B cell (primary cell): ENCODE measurements at regions not wholly inside any gene's neighbourhood (a gene's known extent, or its start where the extent isn't known, plus 50 kb on each side); places are given as distances from the start of the nearest gene placed in this dataset.

ENCODE experiments used
- ATAC-seq: fragments of 200-7000 bp; cut with Tn5 transposase; one replicate; pipeline ENCODE4 v1.10.0; 2021; ENCODE audit warnings: low read depth, mild to moderate bottlenecking, moderate number of reproducible peaks, moderate library complexity
- CTCF ChIA-PET: fragments of 350-600 bp; sonication (Branson Sonifier 250); formaldehyde crosslinking; loops from one replicate; lab custom pipeline; 2021; ENCODE audit warnings: antibody characterized with exemption, inconsistent platforms; lab: Charles Lee
- POLR2A ChIA-PET: fragments of 350-600 bp; sonication (Branson Sonifier 250); formaldehyde crosslinking; loops from one replicate; lab custom pipeline; 2021; ENCODE audit warnings: antibody characterized with exemption; lab: Charles Lee
- DNase-seq: peaks from one replicate; pipeline ENCODE4 v3.0.0; 2013
- H2AFZ ChIP-seq: 2 replicates; pipeline ENCODE4 v1.6.1; 2012; ENCODE audit warnings: mild to moderate bottlenecking, low read depth, low read length; ENCODE audit not compliant: insufficient read depth, poor library complexity, severe bottlenecking
- H3K27ac ChIP-seq, 2 donors: 1 replicate in 1 of 2; 2 replicates in 1 of 2; pipeline ENCODE4 v1.5.1; 2012 to 2013; ENCODE audit warnings: low read length in 2 of 2, mild to moderate bottlenecking in 2 of 2, moderate library complexity in 1 of 2
- H3K27me3 ChIP-seq, 4 experiments: fragments of 200-600 bp in 1 of 4; sonication (generic) in 1 of 4; replicated peaks in 1 of 4; 1 replicate in 2 of 4; 2 replicates in 2 of 4; pipeline versions ENCODE4 v1.6.1 to v1.7.0; 2013 to 2016; ENCODE audit warnings: low read length in 3 of 4, mild to moderate bottlenecking in 2 of 4, mixed read lengths in 1 of 4, moderate library complexity in 1 of 4; ENCODE audit not compliant: insufficient read depth in 4 of 4, control insufficient read depth in 3 of 4; ENCODE audit errors: control extremely low read depth in 1 of 4
- H3K36me3 ChIP-seq, 2 experiments: replicated peaks in 1 of 2; 1 replicate in 1 of 2; 2 replicates in 1 of 2; pipeline versions ENCODE4 v1.6.1 to v1.7.1; 2013; ENCODE audit warnings: low read length in 1 of 2; ENCODE audit not compliant: insufficient read depth in 2 of 2, control insufficient read depth in 1 of 2; ENCODE audit errors: control extremely low read depth in 1 of 2, extremely low read depth in 1 of 2
- H3K4me1 ChIP-seq, 2 donors: fragments of 200-600 bp in 1 of 2; sonication (generic) in 1 of 2; 1 replicate in 1 of 2; 2 replicates in 1 of 2; pipeline versions ENCODE4 v1.5.1 to v1.6.1; 2013 to 2017; ENCODE audit warnings: low read length in 2 of 2; ENCODE audit not compliant: control insufficient read depth in 2 of 2, insufficient read depth in 2 of 2
- H3K4me2 ChIP-seq: replicated peaks from 2 replicates; pipeline ENCODE3; 2012; ENCODE audit warnings: mild to moderate bottlenecking, low read depth, low read length; ENCODE audit not compliant: poor library complexity, severe bottlenecking
- H3K4me3 ChIP-seq, 5 experiments: fragments of 200-600 bp in 1 of 5; sonication (generic) in 1 of 5; 1 replicate in 3 of 5; 2 replicates in 2 of 5; pipeline versions ENCODE4 v1.5.1 to v1.7.0; 2011 to 2016; ENCODE audit warnings: low read length in 4 of 5, mild to moderate bottlenecking in 4 of 5, low read depth in 2 of 5, control low read depth in 1 of 5, moderate library complexity in 1 of 5; ENCODE audit not compliant: insufficient read depth in 1 of 5; ENCODE audit errors: control extremely low read depth in 1 of 5, extremely low read depth in 1 of 5
- H3K79me2 ChIP-seq: fragments of 200-600 bp; sonication (generic); one replicate; pipeline ENCODE4 v1.6.0; 2016; ENCODE audit warnings: low read length; ENCODE audit not compliant: control insufficient read depth, insufficient read depth
- H3K9ac ChIP-seq: fragments of 200-600 bp; sonication (generic); 2 replicates; pipeline ENCODE4 v1.6.1; 2017; ENCODE audit warnings: mild to moderate bottlenecking, low read length, moderate library complexity
- H3K9me3 ChIP-seq, 3 donors: one replicate each; pipeline versions ENCODE4 v1.6.1 to v1.7.1; 2013; ENCODE audit warnings: low read length in 2 of 3; ENCODE audit not compliant: control insufficient read depth in 2 of 3, insufficient read depth in 1 of 3; ENCODE audit errors: control extremely low read depth in 1 of 3
- H4K20me1 ChIP-seq: 2 replicates; pipeline ENCODE4 v1.6.0; 2012; ENCODE audit warnings: mild to moderate bottlenecking, low read length; ENCODE audit not compliant: insufficient read depth, control insufficient read depth, poor library complexity, severe bottlenecking
- H3K27ac Mint-ChIP-seq: one replicate; pipeline ENCODE4 v1.8.0; 2021; ENCODE audit warnings: mixed read lengths
- H3K27me3 Mint-ChIP-seq: one replicate; pipeline ENCODE4 v1.8.0; 2021; ENCODE audit warnings: mixed read lengths
- H3K4me1 Mint-ChIP-seq: one replicate; pipeline ENCODE4 v1.8.0; 2021; ENCODE audit warnings: mixed read lengths
- H3K4me3 Mint-ChIP-seq: one replicate; pipeline ENCODE4 v1.8.0; 2021; ENCODE audit warnings: mixed read lengths
- H3K9me3 Mint-ChIP-seq: one replicate; pipeline ENCODE4 v1.8.0; 2022; ENCODE audit warnings: mixed read lengths; ENCODE audit not compliant: insufficient read depth
- EZH2 ChIP-seq: IDR thresholded peaks from 2 replicates; pipeline ENCODE4 v1.6.1; 2012; ENCODE audit warnings: borderline replicate concordance, low read depth, mild to moderate bottlenecking, moderate library complexity, low read length; ENCODE audit not compliant: insufficient read depth, poor library complexity, severe bottlenecking
- WGBS: methylation state at CpG from one replicate; pipeline ENCODE4 v1.1.5; 2013; ENCODE audit warnings: missing lambda C conversion rate; ENCODE audit not compliant: insufficient coverage; 5-methylcytosine and 5-hydroxymethylcytosine counted together
- intact Hi-C: fragments of 100-400 bp; cut with micrococcal nuclease; formaldehyde crosslinking; loops from one replicate; pipeline ENCODE4 v1.10.0; 2022
- TF ChIP-seq, protein P1 (sequence below): fragments of 200-600 bp; IDR thresholded peaks from one replicate; pipeline ENCODE4 v1.8.0; 2022; ENCODE audit warnings: antibody characterized with exemption, mild to moderate bottlenecking

DNA sequence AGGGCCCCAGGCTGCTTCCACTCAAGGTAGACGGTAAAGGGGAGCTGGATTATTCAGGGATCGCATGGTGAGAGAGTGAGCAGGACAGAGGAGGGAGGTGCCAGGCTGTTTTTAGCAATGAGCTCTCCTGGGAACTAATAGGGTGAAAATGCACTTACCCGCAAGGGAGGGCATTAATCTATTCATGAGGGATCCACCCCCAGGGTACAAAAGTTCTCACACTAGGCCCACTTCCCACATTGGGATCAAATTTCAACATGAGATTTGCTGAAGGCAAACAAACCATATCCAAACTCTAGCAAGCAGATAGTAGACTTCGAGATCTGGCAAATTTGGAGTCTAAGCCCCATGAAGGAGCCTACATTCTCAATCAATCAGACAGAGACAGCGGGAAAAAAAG is 408.6 kb downstream of the RNF144B start:
- H3K4me2 ChIP-seq: no peak overlapping the region
- no peak overlapping the region for H3K4me3 Mint-ChIP-seq
- H3K27me3 ChIP-seq: no peaks in the 10 kb centered on the region
- peaks cover 0 to 3% (median 0%) of the 10 kb centered on the region in 3 donors for H3K9me3 ChIP-seq
- H3K4me3 ChIP-seq: no peak overlapping the region
- ChIA-PET CTCF (no interaction called here), POLR2A (no interaction called here)
- H3K36me3 ChIP-seq: no peaks in the 10 kb centered on the region
- peaks cover 1% of the 10 kb centered on the region for H3K9me3 Mint-ChIP-seq
- 88% methylated on average over 4 of the region's 5 CpGs for WGBS
- no peaks in the 10 kb centered on the region for H3K27me3 Mint-ChIP-seq
- no peaks in the 10 kb centered on the region for H4K20me1 ChIP-seq
- no peak overlapping the region for H3K9ac ChIP-seq
- no peak for DNase-seq
- no peak overlapping the region for H3K27ac Mint-ChIP-seq
- no peaks in the 10 kb centered on the region for H3K79me2 ChIP-seq
- no peaks in the 10 kb centered on the region for H3K4me1 ChIP-seq
- TF ChIP-seq, protein P1, sequence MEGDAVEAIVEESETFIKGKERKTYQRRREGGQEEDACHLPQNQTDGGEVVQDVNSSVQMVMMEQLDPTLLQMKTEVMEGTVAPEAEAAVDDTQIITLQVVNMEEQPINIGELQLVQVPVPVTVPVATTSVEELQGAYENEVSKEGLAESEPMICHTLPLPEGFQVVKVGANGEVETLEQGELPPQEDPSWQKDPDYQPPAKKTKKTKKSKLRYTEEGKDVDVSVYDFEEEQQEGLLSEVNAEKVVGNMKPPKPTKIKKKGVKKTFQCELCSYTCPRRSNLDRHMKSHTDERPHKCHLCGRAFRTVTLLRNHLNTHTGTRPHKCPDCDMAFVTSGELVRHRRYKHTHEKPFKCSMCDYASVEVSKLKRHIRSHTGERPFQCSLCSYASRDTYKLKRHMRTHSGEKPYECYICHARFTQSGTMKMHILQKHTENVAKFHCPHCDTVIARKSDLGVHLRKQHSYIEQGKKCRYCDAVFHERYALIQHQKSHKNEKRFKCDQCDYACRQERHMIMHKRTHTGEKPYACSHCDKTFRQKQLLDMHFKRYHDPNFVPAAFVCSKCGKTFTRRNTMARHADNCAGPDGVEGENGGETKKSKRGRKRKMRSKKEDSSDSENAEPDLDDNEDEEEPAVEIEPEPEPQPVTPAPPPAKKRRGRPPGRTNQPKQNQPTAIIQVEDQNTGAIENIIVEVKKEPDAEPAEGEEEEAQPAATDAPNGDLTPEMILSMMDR: no peak
- TF ChIP-seq EZH2: no peak
- H2AFZ ChIP-seq: no peak overlapping the region
- intact Hi-C loops: no loop called here
- ATAC-seq: no peak
- no peaks in the 10 kb centered on the region for H3K4me1 Mint-ChIP-seq
- no peak overlapping the region for H3K27ac ChIP-seq

DNA sequence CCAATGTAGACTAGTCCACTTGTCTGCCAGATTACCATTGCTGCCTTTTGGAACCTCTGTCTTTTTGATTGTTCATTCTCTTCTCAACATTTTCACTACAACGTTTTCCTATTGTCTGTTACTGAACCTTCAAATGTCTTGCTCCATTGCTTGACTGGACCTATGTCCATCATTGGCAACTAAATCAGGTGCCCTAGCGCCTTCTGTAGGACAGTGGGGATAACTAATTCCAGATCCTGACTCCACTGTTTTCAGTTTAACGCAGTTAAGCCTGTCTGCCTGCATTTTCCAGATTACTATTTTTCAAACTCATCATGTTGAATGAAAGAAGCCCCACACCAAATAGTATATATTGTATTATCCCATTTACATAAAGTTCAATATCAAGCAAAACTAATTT is 433.6 kb downstream of the RNF144B start:
- CTCF ChIA-PET: no interaction called here
- TF ChIP-seq EZH2: no peak
- TF ChIP-seq, protein P1: no peak
- Histone ChIP-seq H3K79me2 (no peaks in the 10 kb centered on the region), H3K9me3 (peaks cover 1 to 18% (median 16%) of the 10 kb centered on the region in 3 donors), H3K36me3 (no peaks in the 10 kb centered on the region), H3K9ac (no peak overlapping the region), H3K4me3 (no peak overlapping the region), H3K4me1 (no peaks in the 10 kb centered on the region), H3K27ac (no peak overlapping the region), H2AFZ (no peak overlapping the region), H3K27me3 (no peaks in the 10 kb centered on the region), H3K4me2 (no peak overlapping the region), H4K20me1 (no peaks in the 10 kb centered on the region)
- Mint-ChIP-seq H3K4me3 (no peak overlapping the region), H3K27me3 (no peaks in the 10 kb centered on the region), H3K9me3 (peaks cover 9% of the 10 kb centered on the region), H3K4me1 (no peaks in the 10 kb centered on the region), H3K27ac (no peak overlapping the region)
- no peak for ATAC-seq
- intact Hi-C loops: no loop called here
- DNase-seq: no peak
- WGBS: 29% methylated on average over 1 of the region's 3 CpGs
- POLR2A ChIA-PET: no interaction called here
